ENCODE measurements at regions not wholly inside any gene's neighbourhood (a gene's known extent, or its start where the extent isn't known, plus 50 kb on each side); places are given as distances from the start of the nearest gene placed in this dataset.

DNA sequence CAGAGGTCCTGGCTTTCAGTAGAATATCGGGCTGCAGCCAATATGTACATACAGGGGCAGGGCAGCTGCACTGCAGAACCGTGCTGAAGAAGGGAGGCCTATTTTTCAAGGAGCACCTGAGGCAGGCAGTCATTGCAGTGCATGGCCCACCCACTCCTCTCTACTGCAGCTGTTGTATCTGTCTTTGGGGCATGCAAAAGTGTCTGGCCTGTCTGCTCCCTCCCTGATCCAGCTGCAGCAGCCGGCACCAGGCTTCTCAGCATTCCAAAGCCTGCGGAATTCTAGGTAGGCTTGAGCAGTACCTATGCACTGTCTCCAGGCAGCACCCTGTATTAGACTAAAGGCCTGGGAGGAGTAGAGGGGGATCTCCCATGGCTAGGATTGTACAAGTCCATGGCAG lies 415.2 kb upstream of the MAGEB16 start:
- TF ChIP-seq CTCF (IDR thresholded peaks at IDR 0.05) (no peak), POLR2A (IDR thresholded peaks at IDR 0.05) (no peak)

Data from Peyer's patch (tissue), 4 donors.